ENCODE measurements at regions not wholly inside any gene's neighbourhood (a gene's known extent, or its start where the extent isn't known, plus 50 kb on each side); places are given as distances from the start of the nearest gene placed in this dataset.

DNA sequence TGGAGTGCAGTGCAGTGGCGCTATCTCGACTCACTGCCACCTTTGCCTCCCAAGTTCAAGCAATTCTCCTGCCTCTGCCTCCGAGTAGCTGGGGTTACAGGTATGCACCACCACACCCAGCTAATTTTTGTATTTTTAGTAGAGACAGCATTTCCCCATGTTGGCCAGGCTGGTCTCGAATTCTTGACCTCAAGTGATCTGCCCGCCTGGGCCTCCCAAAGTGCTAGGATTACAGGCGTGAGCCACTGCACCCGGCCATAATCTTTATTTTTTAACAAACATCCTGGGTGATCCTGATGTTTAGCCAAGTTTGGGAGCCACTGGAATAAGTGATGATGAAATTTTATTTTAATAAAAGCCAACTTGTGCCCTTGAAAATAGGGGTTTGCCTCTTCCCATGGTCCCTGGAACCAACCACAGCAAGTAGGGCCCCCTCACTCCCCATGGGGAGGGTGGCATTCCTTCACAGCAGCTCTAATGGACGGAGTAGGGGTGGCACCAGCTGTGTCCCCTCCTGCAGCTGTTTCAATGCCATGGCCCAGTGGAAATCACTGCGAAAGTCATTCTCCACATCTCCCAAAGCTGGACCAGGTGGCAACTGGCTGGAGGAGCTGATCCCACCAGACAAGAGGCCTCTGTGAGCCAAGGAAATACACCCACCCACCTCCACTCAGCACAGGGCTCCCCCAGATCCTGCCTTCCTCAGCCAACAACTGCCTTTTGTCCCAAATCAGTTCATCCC lies 194.8 kb downstream of the ZFP36L2 start:
- H3K4me1 ChIP-seq (ENCODE audit: low read depth): peaks cover 25% of the 10 kb centered on the region
- TF ChIP-seq, protein P1, sequence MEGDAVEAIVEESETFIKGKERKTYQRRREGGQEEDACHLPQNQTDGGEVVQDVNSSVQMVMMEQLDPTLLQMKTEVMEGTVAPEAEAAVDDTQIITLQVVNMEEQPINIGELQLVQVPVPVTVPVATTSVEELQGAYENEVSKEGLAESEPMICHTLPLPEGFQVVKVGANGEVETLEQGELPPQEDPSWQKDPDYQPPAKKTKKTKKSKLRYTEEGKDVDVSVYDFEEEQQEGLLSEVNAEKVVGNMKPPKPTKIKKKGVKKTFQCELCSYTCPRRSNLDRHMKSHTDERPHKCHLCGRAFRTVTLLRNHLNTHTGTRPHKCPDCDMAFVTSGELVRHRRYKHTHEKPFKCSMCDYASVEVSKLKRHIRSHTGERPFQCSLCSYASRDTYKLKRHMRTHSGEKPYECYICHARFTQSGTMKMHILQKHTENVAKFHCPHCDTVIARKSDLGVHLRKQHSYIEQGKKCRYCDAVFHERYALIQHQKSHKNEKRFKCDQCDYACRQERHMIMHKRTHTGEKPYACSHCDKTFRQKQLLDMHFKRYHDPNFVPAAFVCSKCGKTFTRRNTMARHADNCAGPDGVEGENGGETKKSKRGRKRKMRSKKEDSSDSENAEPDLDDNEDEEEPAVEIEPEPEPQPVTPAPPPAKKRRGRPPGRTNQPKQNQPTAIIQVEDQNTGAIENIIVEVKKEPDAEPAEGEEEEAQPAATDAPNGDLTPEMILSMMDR (IDR thresholded peaks at IDR 0.05): no peak
- peak; percentile 1 for ATAC-seq
- DNase-seq: peak in 1 of 3 donors; percentile 26
- intact Hi-C loops (cut with DNase I, micrococcal nuclease): no loop called here
- H3K4me3 ChIP-seq: no peak overlapping the region
- H3K36me3 ChIP-seq (ENCODE audit: low read depth): no peaks in the 10 kb centered on the region
- H3K9me3 ChIP-seq: no peaks in the 10 kb centered on the region

DNA sequence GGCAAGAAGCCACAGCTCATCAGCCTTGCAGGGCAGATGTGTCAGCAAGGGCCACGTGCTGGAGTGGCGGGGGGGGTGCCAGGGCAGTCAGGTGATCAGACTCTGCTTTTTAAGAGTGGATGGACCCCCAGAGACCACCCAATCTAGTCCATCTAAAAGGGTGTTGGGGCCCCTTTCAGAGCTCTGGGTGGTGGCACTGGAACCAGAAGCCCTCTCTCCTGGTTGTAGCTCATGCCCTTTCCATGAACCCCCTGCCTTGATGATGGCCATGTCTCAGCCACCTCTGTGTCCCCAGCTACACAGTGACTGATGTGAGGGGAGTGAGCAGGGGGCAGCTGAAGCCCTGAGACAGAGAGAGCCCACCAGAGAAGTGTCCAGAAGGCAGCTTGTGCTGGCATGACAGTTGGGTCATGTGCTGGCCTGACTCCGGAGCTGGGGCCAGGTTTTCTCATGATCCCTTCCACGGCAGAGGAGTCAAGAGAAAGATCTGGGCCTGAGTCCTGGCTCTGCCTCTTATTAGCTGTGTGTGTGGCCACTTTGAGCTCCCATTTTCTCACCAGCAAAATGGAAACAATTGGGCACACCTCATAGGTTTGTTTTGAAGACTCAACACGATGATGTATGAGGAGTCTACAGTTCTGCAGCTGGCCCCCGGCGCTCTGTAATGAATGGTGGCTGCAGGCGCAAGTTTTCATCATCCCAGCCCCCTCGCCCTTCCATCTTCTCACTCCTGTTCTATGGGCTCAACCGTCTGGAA lies 195.7 kb downstream of the ZFP36L2 start:
- peak in 1 of 3 donors; percentile 33 for DNase-seq
- intact Hi-C loops (cut with DNase I, micrococcal nuclease): no loop called here
- TF ChIP-seq, protein P1 (IDR thresholded peaks at IDR 0.05): no peak

DNA sequence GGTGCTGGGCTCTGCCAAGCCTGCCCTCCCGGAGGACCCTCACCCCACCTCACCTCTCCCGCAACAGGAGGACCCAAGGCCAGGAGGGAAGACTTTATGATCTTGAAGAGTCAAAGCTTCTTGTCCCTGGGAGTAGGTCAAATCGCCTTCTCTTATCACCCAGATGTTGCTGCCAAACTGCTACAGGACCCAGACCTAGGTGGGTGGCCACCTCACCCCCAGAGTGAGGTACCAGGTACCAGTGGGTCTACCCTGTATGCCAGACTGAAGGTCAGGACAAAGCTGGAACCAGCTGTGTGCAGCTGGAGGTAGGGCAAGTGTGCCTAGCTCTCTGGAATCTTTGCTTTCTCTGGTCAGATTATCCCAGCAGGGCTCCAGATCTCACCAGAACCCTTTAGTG lies 197.2 kb downstream of the ZFP36L2 start:
- TF ChIP-seq, protein P1 (IDR thresholded peaks at IDR 0.05): no peak
- ATAC-seq (no peak), DNase-seq (peak in 1 of 3 donors; percentile 29)
- intact Hi-C loops (cut with DNase I, micrococcal nuclease): no loop called here
- no peak overlapping the region for H3K4me3 ChIP-seq
- peaks cover 26% of the 10 kb centered on the region for H3K4me1 ChIP-seq (ENCODE audit: low read depth)
- H3K9me3 ChIP-seq: no peaks in the 10 kb centered on the region
- H3K36me3 ChIP-seq (ENCODE audit: low read depth): no peaks in the 10 kb centered on the region

More for the DNA sequence above, 195.7 kb downstream of the ZFP36L2 start:
- ATAC-seq: no peak
- no peak overlapping the region for H3K4me3 ChIP-seq
- peaks cover 26% of the 10 kb centered on the region for H3K4me1 ChIP-seq (ENCODE audit: low read depth)
- H3K36me3 ChIP-seq (ENCODE audit: low read depth): no peaks in the 10 kb centered on the region
- no peaks in the 10 kb centered on the region for H3K9me3 ChIP-seq

DNA sequence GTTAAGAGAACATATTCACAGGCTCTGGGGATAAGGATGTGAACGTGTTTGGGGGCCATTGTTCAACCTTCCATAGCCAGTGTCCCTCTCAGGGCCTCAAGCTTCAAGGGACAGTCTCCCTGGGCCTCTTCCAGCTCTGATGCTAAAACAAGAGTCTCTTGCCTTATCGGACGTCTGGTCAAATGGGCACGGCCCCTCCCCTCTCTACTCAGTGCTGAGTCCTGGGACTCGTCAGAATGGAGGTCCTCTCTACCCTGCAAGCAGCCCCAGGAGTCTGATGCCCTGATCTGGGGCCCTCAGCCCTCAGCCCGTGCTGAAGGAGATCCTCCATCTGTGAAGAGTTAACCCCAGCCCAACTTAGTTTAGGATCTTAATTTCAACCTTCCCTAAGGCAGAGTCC lies 198.2 kb downstream of the ZFP36L2 start:
- DNase-seq (peak in 1 of 3 donors; percentile 23), ATAC-seq (no peak)
- no peaks in the 10 kb centered on the region for H3K9me3 ChIP-seq
- H3K36me3 ChIP-seq (ENCODE audit: low read depth): no peaks in the 10 kb centered on the region
- intact Hi-C loops (cut with DNase I, micrococcal nuclease): no loop called here
- H3K4me1 ChIP-seq (ENCODE audit: low read depth): peaks cover 24% of the 10 kb centered on the region
- no peak overlapping the region for H3K4me3 ChIP-seq
- TF ChIP-seq, protein P1 (IDR thresholded peaks at IDR 0.05): no peak

DNA sequence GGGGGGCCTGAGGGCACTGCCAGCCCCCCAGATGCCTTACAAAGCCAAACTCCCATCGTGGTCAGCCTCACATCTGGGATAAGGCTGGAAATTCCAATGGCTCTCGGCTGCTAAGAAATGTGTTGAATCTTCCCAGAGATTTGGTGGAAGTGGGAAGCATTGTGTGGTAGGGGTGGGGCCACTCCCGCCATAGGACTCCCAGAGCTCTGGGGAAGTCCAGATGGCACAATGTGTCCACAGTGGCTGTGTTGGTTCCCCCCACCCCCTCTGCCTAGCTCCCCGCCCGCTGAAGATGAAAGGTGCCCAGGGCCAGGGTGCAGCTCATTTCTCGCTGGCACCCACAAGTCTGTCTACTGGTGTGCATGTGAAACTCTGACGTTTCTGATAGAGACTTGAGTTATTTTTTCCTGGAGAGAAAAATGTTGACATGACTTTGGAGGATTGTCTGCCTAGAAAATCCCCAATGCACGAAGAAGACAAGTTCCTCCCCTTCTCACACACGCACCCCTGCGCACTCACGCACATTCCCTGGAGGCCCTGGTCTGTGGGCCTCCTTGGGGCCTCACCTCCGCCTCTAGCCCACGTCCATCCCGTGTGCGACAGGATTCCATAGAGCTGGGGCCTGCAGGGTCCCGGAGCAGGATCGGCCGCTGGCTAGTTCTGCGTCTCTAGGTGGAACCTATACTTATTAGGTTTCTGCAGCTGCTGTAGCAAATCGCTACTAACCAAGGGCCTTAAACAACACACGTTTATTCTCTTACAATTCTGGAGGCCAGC lies 199.1 kb downstream of the ZFP36L2 start:
- DNase-seq (peak in 2 of 3 donors; percentile 34 to 53), ATAC-seq (peak; percentile 19)
- Histone ChIP-seq H3K9me3 (no peaks in the 10 kb centered on the region), H3K36me3 (ENCODE audit: low read depth) (no peaks in the 10 kb centered on the region), H3K4me1 (ENCODE audit: low read depth) (peaks cover 17% of the 10 kb centered on the region), H3K4me3 (no peak overlapping the region)
- intact Hi-C loops (cut with DNase I, micrococcal nuclease): no loop called here
- TF ChIP-seq, protein P1 (IDR thresholded peaks at IDR 0.05): no peak
